HK-2 (cell line): ENCODE measurements at regions not wholly inside any gene's neighbourhood (a gene's known extent, or its start where the extent isn't known, plus 50 kb on each side); places are given as distances from the start of the nearest gene placed in this dataset.
A peak's percentile ranks its signal among the peaks of the same experiment; 100 is the strongest.
"Not testable (repeated sequence)": the region's sequence is repeated elsewhere in the genome, so short reads cannot be mapped to it uniquely, and the experiment has no call there.

Experiments used
- DNase-seq: peaks from one replicate; pipeline ENCODE4 v3.0.0-alpha.2; 2018; ENCODE audit not compliant: unreplicated experiment

DNA sequence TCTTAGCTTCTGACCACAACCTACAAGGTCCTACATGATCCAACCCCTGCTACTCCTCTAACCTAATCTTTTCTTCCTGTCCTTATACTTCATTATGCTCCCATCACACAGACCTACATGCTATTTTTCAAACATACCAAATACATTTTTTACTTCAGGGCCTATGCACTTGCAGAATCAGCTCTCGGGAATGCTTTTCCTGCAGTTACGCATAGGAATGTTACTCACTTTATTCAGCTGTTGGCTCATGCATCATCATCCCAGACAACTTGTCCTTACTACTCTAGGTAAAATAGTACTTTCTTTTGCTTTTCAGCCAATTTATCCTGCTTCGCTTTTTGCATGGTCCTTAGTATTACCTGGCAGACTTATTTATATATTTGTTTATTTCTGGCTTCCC, 105.6 kb downstream of the OXSM start:
- no peak for DNase-seq

DNA sequence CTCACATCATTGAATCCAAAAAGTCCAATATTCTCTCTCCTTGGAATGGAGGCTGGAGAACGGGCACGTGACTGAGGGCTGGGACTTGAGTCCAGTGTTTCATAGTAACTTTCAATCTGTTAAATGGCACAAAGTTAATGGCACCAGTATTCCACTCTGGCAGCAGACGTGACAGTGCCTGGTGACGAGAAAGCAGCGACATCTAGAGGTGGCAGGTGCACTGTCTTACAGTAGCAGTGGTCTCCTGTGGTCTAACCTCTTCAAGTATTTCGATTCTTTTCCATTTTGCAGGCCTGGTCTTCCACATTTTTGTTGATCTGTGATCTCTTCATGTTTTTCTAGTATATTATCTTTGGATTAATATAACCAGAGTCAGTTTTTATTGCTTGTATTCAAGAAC, 107.1 kb downstream of the OXSM start:
- DNase-seq, result no peak

DNA sequence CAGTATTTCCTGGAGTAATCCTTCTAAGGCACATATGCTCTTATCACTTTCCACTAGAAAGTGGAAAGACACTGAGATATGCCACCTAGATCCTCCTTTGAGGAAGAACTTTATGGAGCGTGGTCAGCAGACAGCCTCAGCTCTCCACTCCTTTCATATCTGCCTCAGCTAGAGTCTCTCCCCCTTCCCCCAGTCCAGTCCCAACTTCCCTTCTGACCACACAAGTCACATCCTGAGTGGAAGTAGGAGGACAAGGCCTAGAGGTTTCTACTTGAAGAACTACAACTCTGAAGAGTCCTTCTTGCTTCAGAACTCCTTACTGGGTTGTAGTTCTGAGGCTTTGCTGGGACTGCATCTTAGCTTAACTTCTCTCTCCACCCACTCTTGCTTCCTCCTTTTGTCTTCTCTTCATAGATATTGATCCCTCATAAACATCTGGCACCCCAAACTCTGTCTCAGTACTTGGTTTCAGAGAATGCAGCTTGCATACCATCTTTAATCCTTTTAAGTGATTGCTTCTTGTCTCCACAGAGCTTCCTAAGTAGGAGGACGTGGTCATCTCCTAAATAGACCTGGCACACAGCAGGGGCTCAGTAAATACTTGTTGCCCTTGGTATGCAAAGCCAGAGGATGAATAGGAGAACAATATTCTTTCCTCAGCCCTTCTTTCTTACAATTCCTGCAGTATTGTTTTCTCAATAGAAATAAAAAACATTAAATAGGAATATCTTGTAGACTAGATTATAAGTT, 109.6 kb downstream of the OXSM start:
- DNase-seq, result no peak

DNA sequence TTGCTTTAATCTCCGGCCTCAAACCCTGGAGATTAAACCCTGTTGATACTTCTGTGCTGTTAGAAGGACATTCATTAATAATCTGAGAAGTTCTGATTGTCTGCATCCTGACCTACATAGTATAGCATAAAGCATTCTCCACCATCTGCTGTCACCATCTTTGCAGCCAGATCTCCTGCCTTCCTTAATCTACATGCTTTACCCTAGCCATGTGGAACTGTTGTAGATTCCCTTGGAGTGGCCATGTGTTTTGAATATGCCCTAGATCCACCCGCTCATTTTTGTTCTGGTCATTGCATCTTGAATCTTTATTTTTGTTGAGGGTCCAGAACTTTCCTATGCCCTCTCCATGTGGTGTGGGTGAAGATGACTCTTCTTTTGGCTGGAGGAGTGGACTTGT, 110.3 kb downstream of the OXSM start:
- no peak for DNase-seq

DNA sequence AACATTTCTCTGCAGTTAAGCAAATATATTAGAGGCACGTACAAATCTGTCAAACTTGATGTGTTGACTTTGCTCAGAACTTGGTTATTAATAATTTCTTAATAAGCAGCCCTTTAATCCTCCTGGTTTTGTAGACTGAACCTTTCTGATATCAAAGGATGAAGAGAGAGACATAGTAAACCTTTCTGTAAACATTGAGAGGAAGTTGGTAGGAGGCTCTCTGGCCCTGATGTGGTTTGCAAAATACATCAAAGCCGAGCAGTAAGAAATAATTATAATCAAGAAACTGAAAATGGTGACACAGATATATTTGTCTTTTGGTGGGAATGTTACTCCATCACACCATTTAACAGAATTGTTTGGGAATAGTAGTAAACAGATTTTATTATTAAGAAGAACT, 111.9 kb downstream of the OXSM start:
- DNase-seq, result no peak

DNA sequence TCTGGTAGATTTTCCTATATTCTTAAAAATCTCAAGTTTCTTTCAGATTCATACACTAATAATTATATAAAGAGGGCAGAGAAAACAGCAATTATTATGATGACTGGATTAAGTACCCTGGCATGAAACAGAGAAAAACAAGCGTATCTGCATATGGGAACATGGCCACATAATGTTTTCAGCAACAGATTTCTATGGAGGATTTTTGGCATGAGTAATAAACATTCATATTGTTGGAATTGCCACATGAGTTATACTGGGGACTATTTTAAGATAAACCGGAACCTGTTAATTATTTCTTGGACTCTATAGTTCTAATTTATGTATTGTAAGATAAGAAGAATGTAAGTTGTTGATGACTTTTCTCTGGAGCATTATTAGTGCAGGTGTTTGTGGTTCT, 112.7 kb downstream of the OXSM start:
- DNase-seq, result no peak

DNA sequence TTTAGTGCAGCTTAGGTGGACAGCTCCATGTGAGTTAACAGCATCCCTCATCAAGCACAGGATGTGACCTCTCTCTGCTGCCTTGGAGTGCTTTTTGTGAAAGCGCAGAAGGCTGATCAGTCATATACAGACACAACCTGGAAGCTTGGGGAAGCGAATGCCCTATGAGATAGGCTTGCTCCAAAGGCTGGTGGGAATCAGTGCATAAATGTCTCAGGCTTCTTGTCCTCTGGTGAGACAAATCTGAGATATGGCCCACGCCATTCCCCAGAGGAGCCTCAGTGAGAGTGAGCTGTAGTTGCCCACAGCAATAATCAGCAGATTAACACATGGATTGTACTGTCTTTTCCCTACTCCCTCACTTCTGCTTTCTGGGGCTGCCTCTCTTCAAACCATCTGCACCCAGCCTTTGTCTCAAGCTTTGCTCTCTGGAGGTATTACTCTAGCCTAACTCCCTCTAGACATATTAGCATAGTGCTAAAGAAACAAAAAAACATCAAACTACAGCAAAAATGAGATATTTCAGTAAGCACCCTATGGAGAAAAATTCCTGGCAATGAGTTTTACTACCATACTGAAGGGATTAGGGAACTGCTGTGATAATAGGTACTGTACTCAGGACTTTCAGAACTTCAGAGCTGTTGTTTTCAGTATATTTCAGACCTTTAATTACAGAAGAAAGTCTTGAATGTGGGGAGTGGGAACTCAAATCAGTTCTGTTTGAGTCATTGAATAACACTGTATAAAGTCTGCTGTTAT, 113.7 kb downstream of the OXSM start:
- DNase-seq, result no peak

DNA sequence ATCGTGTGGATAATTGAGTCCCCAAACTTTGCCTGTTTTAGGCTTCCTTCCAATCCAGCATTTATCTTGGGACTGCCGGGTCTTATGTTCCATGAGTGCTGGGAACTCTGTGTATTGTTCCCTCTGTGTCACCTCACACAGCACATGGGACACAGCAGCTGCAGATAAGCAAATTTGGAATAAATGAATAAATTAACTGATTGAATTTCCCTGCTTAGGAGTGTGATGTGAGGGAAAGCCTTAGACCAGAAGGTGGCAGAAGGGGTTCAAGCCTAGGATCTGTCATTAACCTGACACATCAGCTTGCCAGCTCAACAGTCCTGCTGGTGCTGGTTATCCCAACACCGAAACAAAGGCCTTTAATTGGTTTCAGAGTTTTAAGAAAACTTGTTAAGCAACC, 114.3 kb downstream of the OXSM start:
- no peak for DNase-seq

DNA sequence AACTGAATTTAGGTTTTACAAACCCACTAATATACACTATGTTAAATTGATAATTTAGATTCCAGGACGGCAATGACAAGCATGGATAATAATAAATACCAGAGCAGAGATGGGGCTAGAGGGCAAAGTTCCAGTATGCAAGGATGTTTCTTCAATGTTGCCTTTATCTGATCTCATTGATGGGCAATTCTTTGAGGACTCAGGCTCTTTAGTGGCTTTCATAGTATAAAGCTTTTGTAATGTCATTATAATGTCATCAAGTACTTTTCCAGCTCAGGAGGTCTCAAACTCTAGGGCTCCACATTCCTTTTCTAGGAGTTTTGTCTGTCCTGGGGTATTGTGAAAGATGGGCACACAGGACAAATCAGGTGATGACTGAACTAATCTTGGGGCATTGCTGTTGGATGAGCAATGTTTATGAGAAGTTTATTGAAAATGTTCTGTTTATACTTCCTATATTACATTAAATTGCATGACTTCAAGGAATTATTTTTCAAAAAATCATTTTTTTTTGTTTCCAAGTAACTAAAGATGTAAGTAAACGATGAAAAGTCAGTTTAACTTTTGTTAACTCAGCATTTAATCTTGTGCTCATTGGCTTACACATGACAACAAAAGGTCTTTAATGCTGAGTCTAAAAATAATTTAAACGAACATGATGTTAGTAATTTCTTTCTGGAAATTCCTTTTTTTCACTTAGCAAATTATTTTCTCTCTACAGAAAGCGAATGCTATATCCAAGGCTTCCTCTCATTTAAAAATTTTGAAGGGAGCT, 116.4 kb downstream of the OXSM start:
- no peak for DNase-seq

DNA sequence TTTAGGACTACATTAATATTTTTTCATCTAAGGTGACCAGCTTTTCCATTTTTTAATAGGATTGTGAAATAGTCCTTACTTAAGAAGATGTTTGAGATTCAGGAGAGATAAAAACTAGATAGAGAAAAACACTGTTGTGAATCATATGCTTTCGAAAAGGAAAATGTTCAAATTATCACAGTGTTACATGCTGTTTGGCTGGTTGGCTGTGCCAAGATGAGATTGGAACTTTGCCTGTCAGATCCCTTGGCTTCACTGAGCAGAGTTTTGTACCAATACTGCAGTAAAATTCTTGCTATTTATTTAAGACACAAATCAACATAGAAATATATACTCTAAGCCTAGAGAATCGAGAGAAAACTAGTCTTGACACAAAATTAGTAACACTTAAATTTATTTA, 117.2 kb downstream of the OXSM start:
- DNase-seq, result no peak

DNA sequence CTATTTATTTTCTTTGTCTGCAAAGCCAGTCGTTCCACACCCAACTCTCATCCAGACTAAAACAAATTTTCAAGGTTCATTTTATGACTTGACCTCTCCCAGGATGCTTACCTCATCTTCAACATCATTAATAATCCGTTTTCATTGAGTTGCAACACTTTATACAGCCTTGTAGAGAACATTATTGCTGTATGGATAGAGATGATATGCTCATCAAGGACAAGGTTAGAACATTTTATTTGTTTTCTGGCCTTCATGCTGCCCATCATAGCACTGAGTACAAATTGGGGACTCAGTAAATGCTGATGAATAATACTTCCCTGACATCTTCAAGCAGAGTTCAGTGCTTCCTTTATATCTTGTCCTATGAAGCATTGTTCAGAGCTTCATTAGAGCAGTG, 120.2 kb downstream of the OXSM start:
- DNase-seq, result no peak

DNA sequence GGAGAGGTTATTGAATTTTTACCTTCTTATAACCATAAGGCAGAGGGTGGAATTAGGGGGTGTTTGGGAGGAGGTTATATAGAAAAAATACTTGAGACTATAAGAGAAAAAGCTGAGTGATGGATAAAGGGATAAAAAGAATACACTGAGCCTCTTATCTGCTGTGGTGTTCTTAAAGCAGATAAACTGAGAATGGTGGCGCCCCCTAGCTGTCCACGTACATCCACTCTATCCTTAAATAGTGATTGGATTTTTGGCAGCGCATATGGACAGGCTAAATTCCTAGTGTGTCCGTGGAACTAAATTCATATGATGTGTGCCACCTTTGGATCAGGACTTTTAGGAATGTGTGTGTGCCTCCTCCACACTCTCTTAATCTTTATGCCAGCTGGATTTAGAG, 121.1 kb downstream of the OXSM start:
- peak; percentile 8 for DNase-seq

DNA sequence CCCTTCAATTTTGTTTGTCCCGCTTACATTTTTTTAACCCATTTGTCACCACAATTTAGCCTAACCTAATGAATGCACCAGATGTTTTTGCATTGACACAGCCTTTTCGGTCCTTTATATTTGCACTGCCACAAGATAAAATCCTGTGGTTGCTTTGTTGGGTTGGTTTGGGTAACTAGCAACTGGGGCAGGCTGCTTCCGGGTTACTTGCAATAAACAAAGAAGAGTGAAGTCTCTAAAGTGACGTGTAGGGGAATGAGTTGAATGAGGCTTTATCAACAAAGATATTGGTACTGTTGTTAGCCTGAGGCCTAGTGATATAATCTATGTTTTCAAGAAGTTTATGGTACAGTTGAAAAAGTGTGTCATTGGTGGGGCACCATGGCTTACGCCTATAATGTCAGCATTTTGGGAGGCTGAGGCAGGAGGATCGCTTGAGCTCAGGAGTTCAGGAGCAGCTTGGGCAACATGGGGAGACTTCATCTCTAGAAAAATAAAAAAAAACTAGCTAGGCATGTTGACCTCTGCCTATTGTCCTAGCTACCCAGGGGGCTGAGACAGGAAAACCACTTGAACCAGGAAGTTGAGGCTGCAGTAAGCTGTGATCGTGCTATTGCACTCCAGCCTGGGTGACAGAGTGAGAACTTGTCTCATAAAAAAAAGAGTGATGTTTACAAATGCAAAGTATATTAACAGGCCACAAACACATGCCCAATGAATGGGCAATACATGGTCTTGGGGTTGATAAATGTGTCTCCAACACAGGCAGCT, 121.8 kb downstream of the OXSM start:
- no peak for DNase-seq

DNA sequence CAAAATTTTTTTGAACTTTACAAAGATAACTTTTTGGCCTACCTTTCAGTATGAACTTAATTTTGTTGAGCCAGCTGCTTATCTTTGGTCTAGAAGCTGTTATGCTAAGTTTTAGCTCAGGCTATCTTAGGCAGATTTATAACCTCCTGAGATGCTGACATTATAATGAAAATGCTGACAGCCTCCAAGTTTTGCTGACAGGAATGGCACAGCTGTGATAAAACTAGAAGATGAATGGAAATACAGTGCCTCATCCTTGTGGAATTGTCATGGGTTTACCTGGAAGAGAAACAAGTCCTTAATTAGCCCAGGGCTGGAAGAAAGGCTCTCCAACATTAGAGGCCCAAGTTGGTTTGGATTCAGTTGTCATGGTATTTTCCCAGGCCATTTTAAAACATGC, 123.3 kb downstream of the OXSM start:
- no peak for DNase-seq

DNA sequence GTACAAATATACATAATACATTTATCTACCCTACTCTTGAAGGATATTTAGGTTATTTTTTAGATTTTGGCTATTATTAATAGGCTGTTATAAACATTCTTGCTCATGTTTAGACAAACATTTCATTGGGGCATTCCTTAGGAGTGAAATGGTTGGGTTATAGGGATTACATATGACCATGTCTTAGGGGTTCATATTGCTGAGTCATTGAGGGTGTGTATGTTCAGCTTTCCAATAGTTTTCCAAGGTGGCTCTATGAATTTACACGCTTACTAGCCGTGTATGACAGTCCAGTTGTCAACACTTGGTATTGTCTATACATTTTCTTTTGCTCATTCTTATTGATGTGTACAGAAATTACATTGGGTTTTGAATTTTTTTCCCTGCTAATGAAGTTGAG, 125.8 kb downstream of the OXSM start:
- no peak for DNase-seq

DNA sequence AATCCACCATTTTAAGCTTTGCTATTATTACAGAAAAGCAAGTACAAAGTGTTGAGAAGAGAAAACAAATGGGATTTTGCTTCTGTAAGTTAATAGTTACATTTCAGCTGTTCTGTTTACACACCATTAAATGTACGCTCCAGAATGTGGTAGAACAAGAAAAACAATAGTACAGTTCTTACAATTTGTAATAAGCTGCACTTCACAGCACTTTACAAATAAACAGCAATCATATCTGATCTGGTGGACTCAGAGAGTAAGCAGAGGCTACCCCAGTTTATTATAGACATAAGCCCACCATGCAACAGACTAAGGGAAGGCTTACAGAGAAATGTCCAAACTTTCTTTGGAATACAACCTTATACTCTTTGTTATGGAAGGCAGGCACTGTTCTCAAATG, 126.4 kb downstream of the OXSM start:
- DNase-seq, result no peak

DNA sequence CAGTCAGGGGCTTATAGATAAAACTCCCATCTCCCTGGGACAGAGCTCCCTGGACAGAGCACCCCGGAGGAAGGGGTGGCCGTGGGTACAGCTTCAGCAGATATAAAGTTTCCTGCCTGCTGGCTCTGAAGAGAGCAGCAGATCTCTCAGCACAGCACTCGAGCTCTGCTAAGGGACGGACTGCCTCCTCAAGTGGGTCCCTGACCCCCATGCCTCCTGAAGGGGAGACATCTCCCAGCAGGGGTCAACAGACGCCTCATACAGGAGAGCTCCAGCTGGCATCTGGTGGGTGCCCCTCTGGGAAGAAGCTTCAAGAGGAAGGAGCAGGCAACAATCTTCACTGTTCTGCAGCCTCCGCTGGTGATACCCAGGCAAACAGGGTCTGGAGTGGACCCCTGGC, 142.1 kb downstream of the OXSM start:
- not testable (repeated sequence) for DNase-seq

DNA sequence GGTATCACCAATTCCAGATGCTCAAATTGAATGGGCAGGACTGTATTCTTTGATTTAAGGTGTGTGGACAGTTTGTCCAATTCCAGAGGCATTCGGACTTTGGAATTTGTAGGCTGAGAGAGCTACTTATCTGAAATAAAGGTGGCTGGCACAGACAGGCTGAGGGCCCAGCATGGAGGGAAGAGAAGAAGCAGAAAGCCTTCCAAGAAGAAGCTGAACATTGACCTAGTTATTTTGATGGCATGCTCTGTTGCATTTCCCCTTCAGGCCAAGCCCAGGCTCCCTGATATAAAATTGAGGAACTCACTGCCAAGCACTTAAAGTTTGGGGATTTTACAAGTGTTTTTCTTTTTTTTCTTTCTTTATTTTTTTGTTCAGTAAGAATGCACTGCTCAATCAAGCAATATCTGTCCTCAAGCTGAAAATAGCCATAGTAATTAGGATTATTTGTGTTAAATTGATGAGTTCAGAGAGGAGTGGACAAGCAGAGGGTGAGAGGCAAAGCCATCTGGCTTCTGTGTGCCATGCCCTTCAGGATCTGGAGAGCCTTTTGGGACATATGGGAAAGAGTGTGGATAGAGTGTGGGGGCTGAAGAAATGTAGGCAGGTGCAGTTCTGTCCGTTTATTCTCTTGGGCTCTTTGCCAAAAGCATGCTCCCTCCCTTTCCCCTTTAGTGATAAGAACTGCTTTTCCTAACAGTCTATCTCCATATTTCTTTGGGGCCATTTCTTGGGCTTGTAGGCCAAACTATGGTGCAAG, 148.9 kb downstream of the OXSM start:
- DNase-seq, result no peak

DNA sequence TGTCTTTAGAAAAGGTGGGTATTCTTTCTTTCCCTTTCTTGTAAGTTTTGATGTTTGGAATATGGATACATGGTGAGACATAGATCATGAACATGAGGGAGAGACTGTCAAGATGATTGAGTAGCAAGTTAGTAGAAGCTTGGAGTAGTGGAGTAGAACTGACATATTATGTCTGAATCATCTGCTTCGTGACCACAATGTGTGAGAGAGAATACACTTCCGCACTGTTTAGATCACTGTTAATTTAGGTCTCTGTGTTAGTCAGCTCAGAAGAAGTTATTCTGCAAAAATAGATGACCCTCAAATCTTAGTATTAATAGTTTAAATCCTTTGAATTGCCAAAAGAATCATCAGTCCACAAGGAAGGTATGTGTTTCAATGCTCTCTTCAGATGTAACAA, 151.0 kb downstream of the OXSM start:
- no peak for DNase-seq

DNA sequence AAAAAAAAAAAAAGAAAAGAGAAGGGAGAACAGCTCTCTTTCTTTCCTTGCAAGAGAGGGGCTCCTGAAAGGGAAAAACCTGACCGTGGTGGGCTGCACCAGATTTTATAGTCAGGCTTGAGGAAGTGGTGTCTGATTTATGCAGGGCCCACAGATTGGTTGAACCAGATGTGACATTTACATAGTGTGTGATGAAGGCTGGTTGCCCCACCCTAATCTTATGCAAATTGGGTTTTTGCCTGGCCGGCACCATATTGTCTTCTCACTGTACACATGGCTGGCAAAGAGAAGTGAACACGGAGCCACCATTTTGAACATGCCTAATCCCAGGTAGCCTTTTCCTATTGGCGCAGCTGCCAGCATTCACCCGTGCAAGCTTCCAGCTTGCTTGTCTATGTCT, 154.4 kb downstream of the OXSM start:
- no peak for DNase-seq

DNA sequence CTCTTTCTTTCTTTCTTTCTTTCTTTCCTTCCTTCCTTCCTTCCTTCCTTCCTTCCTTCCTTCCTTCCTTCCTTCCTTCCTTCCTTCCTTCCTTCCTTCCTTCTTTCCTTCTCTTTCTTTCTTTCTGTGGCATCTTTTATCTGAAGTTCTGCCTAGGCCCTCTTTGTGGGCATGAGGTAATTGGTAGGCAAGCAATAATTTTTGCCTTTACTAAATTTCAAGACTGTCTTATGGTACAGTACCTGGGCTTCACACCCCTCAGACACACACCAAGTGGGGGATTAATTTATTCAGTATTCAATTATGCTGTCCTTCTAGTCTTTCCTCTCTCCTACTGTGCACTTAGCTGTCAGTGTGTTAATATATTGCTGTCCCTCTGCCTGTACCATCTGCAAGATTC, 155.5 kb downstream of the OXSM start:
- no peak for DNase-seq
